GM08714 (cell line): ENCODE measurements at regions not wholly inside any gene's neighbourhood (a gene's known extent, or its start where the extent isn't known, plus 50 kb on each side); places are given as distances from the start of the nearest gene placed in this dataset.
"Not testable (repeated sequence)": the region's sequence is repeated elsewhere in the genome, so short reads cannot be mapped to it uniquely, and the experiment has no call there.

Experiments used
- H3K4me3 ChIP-seq: fragments of 200-500 bp; sonication (Bioruptor generic); 2 replicates; pipeline ENCODE4 v1.5.1; 2014; ENCODE audit warnings: mild to moderate bottlenecking, low read length, inconsistent platforms
- ZNF274 ChIP-seq: IDR thresholded peaks from 2 replicates; pipeline ENCODE4 v1.6.1; 2012; ENCODE audit warnings: mild to moderate bottlenecking, low read depth, low read length

DNA sequence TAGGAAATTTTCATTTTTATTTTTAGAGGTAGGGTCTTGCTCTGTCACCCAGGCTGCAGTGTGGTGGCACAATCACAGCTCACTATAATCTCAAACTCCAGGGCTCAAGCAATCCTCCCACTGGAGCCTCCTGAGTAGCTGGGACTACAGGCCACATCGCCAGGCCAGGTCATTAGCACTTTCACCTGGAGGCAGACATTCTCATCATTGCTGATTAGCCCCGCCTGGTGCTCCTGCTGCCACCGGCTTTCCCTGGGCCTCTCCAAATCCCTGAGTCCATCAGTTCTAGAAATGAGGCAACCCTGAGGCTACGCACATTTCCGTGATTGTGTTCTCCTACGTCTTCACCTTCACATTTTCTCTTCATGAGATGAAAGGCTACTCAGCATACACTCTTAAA lies 607.7 kb upstream of the NRSN1 start:
- TF ChIP-seq ZNF274, result no peak
- H3K4me3 ChIP-seq, result no peak overlapping the region

- TF ChIP-seq ZNF274, result no peak
- no peak overlapping the region for H3K4me3 ChIP-seq
Observed at GRCh38 chr6:23522792-23523547, 603.0 kb upstream of the NRSN1 start.

DNA sequence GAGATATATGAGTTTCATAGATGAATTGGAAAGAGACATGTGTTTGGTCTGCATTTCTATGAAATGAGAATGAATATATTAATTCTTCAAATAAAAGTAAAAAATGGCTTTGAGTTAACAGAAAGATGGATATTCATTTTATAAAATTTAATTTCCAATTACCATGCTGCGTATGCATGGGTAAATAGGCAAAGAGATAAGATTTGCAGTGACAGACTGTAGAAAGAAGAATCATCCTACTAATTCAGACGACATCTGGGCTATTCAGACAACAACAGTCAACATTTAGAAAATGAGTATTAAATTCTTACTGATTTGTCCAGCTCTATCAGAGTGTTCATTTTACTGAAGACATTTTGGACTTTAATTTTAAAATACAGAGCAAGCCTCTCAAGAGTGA lies 602.2 kb upstream of the NRSN1 start:
- no peak overlapping the region for H3K4me3 ChIP-seq
- TF ChIP-seq ZNF274, result no peak

- TF ChIP-seq ZNF274, result no peak
- no peak overlapping the region for H3K4me3 ChIP-seq
Observed at GRCh38 chr6:23524548-23524947, 601.5 kb upstream of the NRSN1 start.

DNA sequence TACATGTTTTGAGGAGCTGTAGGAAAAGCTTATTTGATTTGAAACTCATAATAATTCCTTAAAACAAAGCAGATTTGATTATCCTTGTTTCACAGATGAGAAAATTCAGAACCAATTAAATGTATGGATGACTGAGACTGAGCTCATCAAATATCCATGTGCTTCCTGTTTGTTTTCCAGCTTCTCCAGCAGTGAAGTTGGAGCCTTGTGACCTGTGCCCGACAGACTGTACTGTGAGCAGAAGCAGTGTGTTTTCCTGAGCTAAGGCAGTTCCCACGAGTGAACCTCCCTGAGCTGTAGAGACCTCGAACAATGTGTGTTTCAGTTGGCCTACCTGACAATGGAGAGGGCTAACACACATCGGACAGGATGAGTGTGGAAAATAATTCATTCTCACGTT lies 599.5 kb upstream of the NRSN1 start:
- no peak overlapping the region for H3K4me3 ChIP-seq
- TF ChIP-seq ZNF274, result no peak

DNA sequence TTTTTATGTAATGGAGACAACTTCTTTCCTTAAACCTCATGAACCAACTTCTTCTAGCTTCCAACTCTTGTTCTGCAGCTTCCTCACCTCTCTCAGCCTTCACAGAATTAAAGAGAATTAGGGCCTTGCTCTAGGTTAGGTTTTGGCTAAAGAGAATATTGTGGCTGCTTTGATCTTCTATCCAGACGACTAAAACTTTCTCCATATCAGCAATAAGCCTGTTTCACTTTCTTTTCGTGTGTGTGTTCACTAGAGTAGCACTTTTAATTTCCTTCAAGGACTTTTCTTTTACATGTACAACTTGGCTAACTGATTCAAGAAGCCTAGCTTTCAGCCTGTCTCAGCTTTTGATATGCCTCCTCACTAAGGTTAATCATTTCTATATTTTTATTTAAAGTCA lies 596.1 kb upstream of the NRSN1 start:
- TF ChIP-seq ZNF274, result no peak
- H3K4me3 ChIP-seq, result no peak overlapping the region

GRCh38 chr6:23531666-23532065 lies 594.3 kb upstream of the NRSN1 start:
- no peak overlapping the region for H3K4me3 ChIP-seq
- TF ChIP-seq ZNF274, result no peak

DNA sequence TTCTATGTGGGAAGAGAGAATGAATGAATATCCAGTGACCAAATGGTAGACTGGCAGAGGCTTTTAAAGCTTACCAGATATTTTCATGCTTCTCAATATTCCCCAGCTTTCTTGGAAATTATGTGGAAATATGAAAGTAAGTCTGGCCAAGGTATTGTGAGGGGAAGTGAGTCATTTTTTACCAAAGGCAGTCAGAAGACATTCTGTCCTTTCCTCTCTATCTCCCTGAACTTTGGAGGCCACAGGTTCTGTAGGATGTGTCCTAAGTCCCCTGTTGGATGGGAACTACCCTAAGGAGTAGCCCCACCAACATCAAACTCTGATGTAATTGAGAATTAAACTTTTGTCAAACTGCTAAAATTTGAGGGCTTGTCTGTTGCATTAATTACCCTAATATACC lies 593.8 kb upstream of the NRSN1 start:
- no peak overlapping the region for H3K4me3 ChIP-seq
- no peak for TF ChIP-seq ZNF274

GRCh38 chr6:23533311-23533710 lies 592.7 kb upstream of the NRSN1 start:
- no peak overlapping the region for H3K4me3 ChIP-seq
- TF ChIP-seq ZNF274, result no peak

GRCh38 chr6:23533944-23534343 lies 592.1 kb upstream of the NRSN1 start:
- no peak overlapping the region for H3K4me3 ChIP-seq
- TF ChIP-seq ZNF274, result no peak

GRCh38 chr6:23534351-23534750 lies 591.7 kb upstream of the NRSN1 start:
- no peak for TF ChIP-seq ZNF274
- H3K4me3 ChIP-seq, result no peak overlapping the region

- no peak overlapping the region for H3K4me3 ChIP-seq
- no peak for TF ChIP-seq ZNF274
Observed at GRCh38 chr6:23535101-23535500, 590.9 kb upstream of the NRSN1 start.

- no peak overlapping the region for H3K4me3 ChIP-seq
- no peak for TF ChIP-seq ZNF274
Observed at GRCh38 chr6:23537828-23538227, 588.2 kb upstream of the NRSN1 start.

- no peak for TF ChIP-seq ZNF274
Observed at GRCh38 chr6:23547851-23548250, 578.2 kb upstream of the NRSN1 start.

DNA sequence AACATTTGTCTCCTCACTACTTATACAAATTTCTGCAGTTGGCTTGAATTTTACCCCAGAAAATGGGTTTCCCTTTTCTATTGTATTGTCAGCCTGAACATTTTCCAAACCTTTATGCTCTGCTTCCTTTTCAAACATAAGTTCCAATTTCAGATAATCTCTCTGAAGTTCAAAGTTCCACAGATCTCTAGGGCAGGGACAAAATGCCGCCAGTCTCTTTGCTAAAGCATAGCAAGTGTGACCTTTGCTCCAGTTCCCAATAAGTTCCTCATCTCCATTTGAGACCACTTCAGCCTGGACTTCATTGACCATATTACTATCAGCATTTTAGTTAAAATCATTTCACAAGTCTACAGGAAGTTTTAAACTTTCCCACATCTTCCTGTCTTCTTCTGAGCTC lies 571.1 kb upstream of the NRSN1 start:
- not testable (repeated sequence) for H3K4me3 ChIP-seq

More at GRCh38 chr6:23547851-23548250, 578.2 kb upstream of the NRSN1 start:
- H3K4me3 ChIP-seq, result no peak overlapping the region
